ENCODE measurements at regions not wholly inside any gene's neighbourhood (a gene's known extent, or its start where the extent isn't known, plus 50 kb on each side); places are given as distances from the start of the nearest gene placed in this dataset.

GRCh38 chr20:4303136-4303535 lies 54.0 kb upstream of the ADRA1D start:
- 51% methylated on average over 7 of the region's 7 CpGs for WGBS (ENCODE audit: missing lambda C conversion rate)
- Histone ChIP-seq H3K4me3 (no peak overlapping the region), H3K9me3 (no peaks in the 10 kb centered on the region), H3K4me2 (no peak overlapping the region), H3K4me1 (no peaks in the 10 kb centered on the region), H3K27ac (no peak overlapping the region)
- ATAC-seq (no peak; a peak in 1 of 6 replicates), DNase-seq (ENCODE audit: low read depth in 1 of 2, low spot score in 1 of 2) (no peak), FAIRE-seq (no peak)
- POLR2A ChIA-PET, result no interaction called here
- TF ChIP-seq ZSCAN20 (CRISPR knock-in tag; IDR thresholded peaks at IDR 0.05), result no peak
- TF ChIP-seq SMC3 (IDR thresholded peaks at IDR 0.05), result no peak
- no peak for TF ChIP-seq MYC (IDR thresholded peaks at IDR 0.05; ENCODE audit: borderline replicate concordance, low read length)
- no peak for TF ChIP-seq NPAS2 (CRISPR knock-in tag; IDR thresholded peaks at IDR 0.05; ENCODE audit: borderline replicate concordance)
- CTCF ChIA-PET, result interaction anchor here (0.6 to 1.7 kb wide), 3 partner anchors 13 to 290 kb away, joined by 3 to 6 read pairs (median 3); no protein-coding TSS in a partner anchor

GRCh38 chr20:4300921-4301320 lies 51.8 kb upstream of the ADRA1D start:
- ATAC-seq (no peak), DNase-seq (ENCODE audit: low read depth in 1 of 2, low spot score in 1 of 2) (no peak), FAIRE-seq (no peak)
- no peak overlapping the region for H3K4me3 ChIP-seq
- H3K4me1 ChIP-seq, result no peaks in the 10 kb centered on the region
- H3K4me2 ChIP-seq, result no peak overlapping the region
- TF ChIP-seq PBX3 (IDR thresholded peaks at IDR 0.05) (no peak), JUNB (IDR thresholded peaks at IDR 0.05) (no peak), ZSCAN20 (CRISPR knock-in tag; IDR thresholded peaks at IDR 0.05) (no peak), TFCP2L1 (CRISPR knock-in tag; IDR thresholded peaks at IDR 0.05) (no peak), ATOH8 (CRISPR knock-in tag; IDR thresholded peaks at IDR 0.05; ENCODE audit: low read depth) (no peak), KDM1A (IDR thresholded peaks at IDR 0.05; ENCODE audit: low read depth) (no peak), NFE2L2 (conservative IDR thresholded peaks at IDR 0.05; ENCODE audit: low read length) (no peak), RCOR1 (IDR thresholded peaks at IDR 0.05; ENCODE audit: low read depth, low read length) (no peak), RAD21 (conservative IDR thresholded peaks at IDR 0.05 in 1 of 2, IDR thresholded peaks at IDR 0.05 in 1 of 2) (no peak), ZC3H11A (IDR thresholded peaks at IDR 0.05) (no peak), NR3C1 (IDR thresholded peaks at IDR 0.05) (no peak), HDAC2 (IDR thresholded peaks at IDR 0.05) (no peak), ZNF302 (CRISPR knock-in tag; IDR thresholded peaks at IDR 0.05) (no peak), FOSB (CRISPR knock-in tag; IDR thresholded peaks at IDR 0.05) (no peak), HEYL (CRISPR knock-in tag; IDR thresholded peaks at IDR 0.05) (no peak), MAZ (IDR thresholded peaks at IDR 0.05; ENCODE audit: borderline replicate concordance, low read depth, low read length) (no peak), POLR2A (IDR thresholded peaks at IDR 0.05; ENCODE audit: low read length) (no peak), HOXA7 (CRISPR knock-in tag; IDR thresholded peaks at IDR 0.05) (no peak)
- H3K27ac ChIP-seq, result no peak overlapping the region
- CTCF ChIA-PET, result interaction anchor here (1.0 to 1.4 kb wide), 3 partner anchors 22 to 305 kb away, joined by 3 read pairs; no protein-coding TSS in a partner anchor
- POLR2A ChIA-PET, result no interaction called here
- H3K9me3 ChIP-seq, result no peaks in the 10 kb centered on the region
- 67% methylated on average over 1 of the region's 1 CpG for WGBS (ENCODE audit: missing lambda C conversion rate)

GRCh38 chr20:4300401-4300800 lies 51.3 kb upstream of the ADRA1D start:
- Histone ChIP-seq H3K9me3 (no peaks in the 10 kb centered on the region), H3K4me3 (no peak overlapping the region), H3K4me2 (no peak overlapping the region), H3K27ac (no peak overlapping the region), H3K4me1 (no peaks in the 10 kb centered on the region)
- TF ChIP-seq HEYL (CRISPR knock-in tag; IDR thresholded peaks at IDR 0.05) (no peak), HOXB13 (CRISPR knock-in tag; IDR thresholded peaks at IDR 0.05; ENCODE audit: low read depth) (no peak)
- ChIA-PET POLR2A (no interaction called here), CTCF (interaction anchor here (0.8 to 1.4 kb wide), 4 partner anchors 21 to 305 kb away, joined by 3 read pairs; no protein-coding TSS in a partner anchor)
- FAIRE-seq (no peak), DNase-seq (ENCODE audit: low read depth in 1 of 2, low spot score in 1 of 2) (no peak), ATAC-seq (no peak)
- 92% methylated on average over 2 of the region's 2 CpGs for WGBS (ENCODE audit: missing lambda C conversion rate)

GRCh38 chr20:4299773-4300172 lies 50.7 kb upstream of the ADRA1D start:
- FAIRE-seq, result no peak
- ChIA-PET CTCF (interaction anchor here (0.8 to 1.4 kb wide), 4 partner anchors 9 to 306 kb away, joined by 3 read pairs; no protein-coding TSS in a partner anchor), POLR2A (no interaction called here)
- H3K27ac ChIP-seq, result no peak overlapping the region
- no peak for ATAC-seq
- DNase-seq (ENCODE audit: low read depth in 1 of 2, low spot score in 1 of 2), result no peak
- no peak overlapping the region for H3K4me3 ChIP-seq
- H3K4me1 ChIP-seq, result no peaks in the 10 kb centered on the region
- TF ChIP-seq ZSCAN20 (CRISPR knock-in tag; IDR thresholded peaks at IDR 0.05), result no peak
- TF ChIP-seq KDM5A (IDR thresholded peaks at IDR 0.05), result no peak
- no peak for TF ChIP-seq CHD4 (IDR thresholded peaks at IDR 0.05; ENCODE audit: borderline replicate concordance)
- TF ChIP-seq MAZ (IDR thresholded peaks at IDR 0.05; ENCODE audit: borderline replicate concordance, low read depth, low read length), result no peak
- no peak for TF ChIP-seq RARB (CRISPR knock-in tag; IDR thresholded peaks at IDR 0.05)
- no peak for TF ChIP-seq NFE2L2 (conservative IDR thresholded peaks at IDR 0.05; ENCODE audit: low read length)
- no peak for TF ChIP-seq POLR2A (IDR thresholded peaks at IDR 0.05; ENCODE audit: low read length)
- TF ChIP-seq ZNF302 (CRISPR knock-in tag; IDR thresholded peaks at IDR 0.05), result no peak
- WGBS (ENCODE audit: missing lambda C conversion rate), result 6% methylated on average over 2 of the region's 2 CpGs
- H3K9me3 ChIP-seq, result no peaks in the 10 kb centered on the region
- H3K4me2 ChIP-seq, result no peak overlapping the region

Measured in A549 (cell line).